ENCODE measurements at regions not wholly inside any gene's neighbourhood (a gene's known extent, or its start where the extent isn't known, plus 50 kb on each side); places are given as distances from the start of the nearest gene placed in this dataset.

DNA sequence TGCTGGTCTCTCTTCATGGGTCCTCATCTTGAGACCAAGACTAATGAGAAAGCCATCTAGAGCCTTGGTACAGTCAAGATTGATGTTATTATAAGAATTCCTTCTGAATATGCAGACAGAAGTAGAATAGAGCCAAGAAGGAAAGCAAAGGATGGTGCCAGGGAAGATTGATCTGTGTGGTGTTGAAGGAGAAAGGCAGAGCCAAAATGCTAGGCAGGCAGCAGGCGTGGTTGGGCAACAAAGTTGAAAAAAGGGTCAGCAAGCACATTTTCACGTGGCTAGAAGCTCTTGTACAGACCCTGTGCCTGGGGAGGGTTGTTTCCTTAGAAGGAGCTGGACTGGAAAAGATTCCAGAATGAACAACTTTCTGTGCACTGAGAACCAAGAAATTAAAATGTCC, 319.7 kb upstream of the ARGLU1 start:
- TF ChIP-seq, protein P1, sequence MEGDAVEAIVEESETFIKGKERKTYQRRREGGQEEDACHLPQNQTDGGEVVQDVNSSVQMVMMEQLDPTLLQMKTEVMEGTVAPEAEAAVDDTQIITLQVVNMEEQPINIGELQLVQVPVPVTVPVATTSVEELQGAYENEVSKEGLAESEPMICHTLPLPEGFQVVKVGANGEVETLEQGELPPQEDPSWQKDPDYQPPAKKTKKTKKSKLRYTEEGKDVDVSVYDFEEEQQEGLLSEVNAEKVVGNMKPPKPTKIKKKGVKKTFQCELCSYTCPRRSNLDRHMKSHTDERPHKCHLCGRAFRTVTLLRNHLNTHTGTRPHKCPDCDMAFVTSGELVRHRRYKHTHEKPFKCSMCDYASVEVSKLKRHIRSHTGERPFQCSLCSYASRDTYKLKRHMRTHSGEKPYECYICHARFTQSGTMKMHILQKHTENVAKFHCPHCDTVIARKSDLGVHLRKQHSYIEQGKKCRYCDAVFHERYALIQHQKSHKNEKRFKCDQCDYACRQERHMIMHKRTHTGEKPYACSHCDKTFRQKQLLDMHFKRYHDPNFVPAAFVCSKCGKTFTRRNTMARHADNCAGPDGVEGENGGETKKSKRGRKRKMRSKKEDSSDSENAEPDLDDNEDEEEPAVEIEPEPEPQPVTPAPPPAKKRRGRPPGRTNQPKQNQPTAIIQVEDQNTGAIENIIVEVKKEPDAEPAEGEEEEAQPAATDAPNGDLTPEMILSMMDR (IDR thresholded peaks at IDR 0.05) = no peak
- no peak for TF ChIP-seq POLR2AphosphoS5 (IDR thresholded peaks at IDR 0.05)

Measured in breast epithelium (tissue), 3 donors.